ENCODE measurements at regions not wholly inside any gene's neighbourhood (a gene's known extent, or its start where the extent isn't known, plus 50 kb on each side); places are given as distances from the start of the nearest gene placed in this dataset.

GRCh38 chr7:20894806-20895205, 108.1 kb upstream of the SP8 start:
- no peak for TF ChIP-seq POLR2AphosphoS5 (IDR thresholded peaks at IDR 0.05)
- TF ChIP-seq CTCF (IDR thresholded peaks at IDR 0.05): no peak
- TF ChIP-seq POLR2A (IDR thresholded peaks at IDR 0.05): no peak
- DNase-seq (ENCODE audit: low spot score): no peak
- H3K36me3 ChIP-seq: no peaks in the 10 kb centered on the region
- intact Hi-C loops (cut with DNase I): no loop called here
- no peaks in the 10 kb centered on the region for H3K4me1 ChIP-seq (replicated peaks)
- no peak overlapping the region for H3K27ac ChIP-seq
- no peaks in the 10 kb centered on the region for H3K27me3 ChIP-seq (replicated peaks; ENCODE audit: insufficient read depth)
- H3K9me3 ChIP-seq: no peaks in the 10 kb centered on the region
- H3K4me3 ChIP-seq: no peak overlapping the region

- H3K36me3 ChIP-seq: no peaks in the 10 kb centered on the region
- whole genome bisulfite sequencing: 77% methylated on average over 5 of the region's 5 CpGs
- H3K4me1 ChIP-seq (replicated peaks): no peaks in the 10 kb centered on the region
- DNase-seq (ENCODE audit: low spot score): no peak
- no peaks in the 10 kb centered on the region for H3K9me3 ChIP-seq
- TF ChIP-seq POLR2AphosphoS5 (IDR thresholded peaks at IDR 0.05) (no peak), CTCF (IDR thresholded peaks at IDR 0.05) (no peak), POLR2A (IDR thresholded peaks at IDR 0.05) (no peak)
- H3K27me3 ChIP-seq (replicated peaks; ENCODE audit: insufficient read depth): no peaks in the 10 kb centered on the region
- intact Hi-C loops (cut with DNase I): no loop called here
- H3K27ac ChIP-seq: no peak overlapping the region
- no peak overlapping the region for H3K4me3 ChIP-seq
These were observed 108.9 kb upstream of the SP8 start for GRCh38 chr7:20895563-20895962.

GRCh38 chr7:20896996-20897395, 110.3 kb upstream of the SP8 start:
- DNase-seq (ENCODE audit: low spot score): no peak
- intact Hi-C loops (cut with DNase I): no loop called here

GRCh38 chr7:20906801-20907453, 120.2 kb upstream of the SP8 start:
- Histone ChIP-seq H3K27me3 (replicated peaks; ENCODE audit: insufficient read depth) (no peaks in the 10 kb centered on the region), H3K36me3 (no peaks in the 10 kb centered on the region), H3K4me3 (no peak overlapping the region), H3K4me1 (replicated peaks) (no peaks in the 10 kb centered on the region), H3K27ac (no peak overlapping the region), H3K9me3 (no peaks in the 10 kb centered on the region)
- DNase-seq (ENCODE audit: low spot score): no peak
- TF ChIP-seq POLR2AphosphoS5 (IDR thresholded peaks at IDR 0.05) (no peak), CTCF (IDR thresholded peaks at IDR 0.05) (no peak), POLR2A (IDR thresholded peaks at IDR 0.05) (no peak)
- intact Hi-C loops (cut with DNase I): no loop called here
- 55% methylated on average over 3 of the region's 3 CpGs for WGBS

More at GRCh38 chr7:20896996-20897395, 110.3 kb upstream of the SP8 start:
- Histone ChIP-seq H3K4me1 (replicated peaks) (no peaks in the 10 kb centered on the region), H3K4me3 (no peak overlapping the region), H3K27ac (no peak overlapping the region), H3K9me3 (no peaks in the 10 kb centered on the region), H3K36me3 (no peaks in the 10 kb centered on the region), H3K27me3 (replicated peaks; ENCODE audit: insufficient read depth) (no peaks in the 10 kb centered on the region)
- no peak for TF ChIP-seq POLR2A (IDR thresholded peaks at IDR 0.05)
- TF ChIP-seq CTCF (IDR thresholded peaks at IDR 0.05): no peak
- no peak for TF ChIP-seq POLR2AphosphoS5 (IDR thresholded peaks at IDR 0.05)
- WGBS: 55% methylated on average over 2 of the region's 2 CpGs

GRCh38 chr7:20911081-20911480, 124.4 kb upstream of the SP8 start:
- WGBS: 89% methylated on average over 4 of the region's 4 CpGs
- H3K27ac ChIP-seq: no peak overlapping the region
- TF ChIP-seq POLR2AphosphoS5 (IDR thresholded peaks at IDR 0.05) (no peak), POLR2A (IDR thresholded peaks at IDR 0.05) (no peak), CTCF (IDR thresholded peaks at IDR 0.05) (no peak)
- no peaks in the 10 kb centered on the region for H3K9me3 ChIP-seq
- no peaks in the 10 kb centered on the region for H3K4me1 ChIP-seq (replicated peaks)
- no peak for DNase-seq (ENCODE audit: low spot score)
- intact Hi-C loops (cut with DNase I): no loop called here
- H3K36me3 ChIP-seq: no peaks in the 10 kb centered on the region
- no peak overlapping the region for H3K4me3 ChIP-seq
- no peaks in the 10 kb centered on the region for H3K27me3 ChIP-seq (replicated peaks; ENCODE audit: insufficient read depth)
